ENCODE measurements at regions not wholly inside any gene's neighbourhood (a gene's known extent, or its start where the extent isn't known, plus 50 kb on each side); places are given as distances from the start of the nearest gene placed in this dataset.
"Not testable (repeated sequence)": the region's sequence is repeated elsewhere in the genome, so short reads cannot be mapped to it uniquely, and the experiment has no call there.

GRCh38 chr2:62654876-62655359, 50.6 kb upstream of the EHBP1 start:
- Mint-ChIP-seq H3K9me3 (no peaks in the 10 kb centered on the region), H3K4me1 (no peaks in the 10 kb centered on the region), H3K27me3 (peaks cover 3% of the 10 kb centered on the region), H3K4me3 (no peak overlapping the region), H3K36me3 (ENCODE audit: low read depth) (no peaks in the 10 kb centered on the region), H3K27ac (no peak overlapping the region)
- ChIA-PET CTCF (no interaction called here), POLR2A (no interaction called here)
- no peak for DNase-seq

- H3K9me3 Mint-ChIP-seq, result no peaks in the 10 kb centered on the region
- ChIA-PET CTCF (no interaction called here), POLR2A (no interaction called here)
- DNase-seq, result no peak
- H3K27me3 Mint-ChIP-seq, result peaks cover 3% of the 10 kb centered on the region
- no peak overlapping the region for H3K27ac Mint-ChIP-seq
- no peaks in the 10 kb centered on the region for H3K36me3 Mint-ChIP-seq (ENCODE audit: low read depth)
- no peaks in the 10 kb centered on the region for H3K4me1 Mint-ChIP-seq
- H3K4me3 Mint-ChIP-seq, result no peak overlapping the region
These were observed 51.1 kb upstream of the EHBP1 start for GRCh38 chr2:62654423-62654791.

GRCh38 chr2:62653582-62654422, 51.7 kb upstream of the EHBP1 start:
- no peaks in the 10 kb centered on the region for H3K4me1 Mint-ChIP-seq
- H3K36me3 Mint-ChIP-seq (ENCODE audit: low read depth), result no peaks in the 10 kb centered on the region
- no peak overlapping the region for H3K4me3 Mint-ChIP-seq
- ChIA-PET CTCF (no interaction called here), POLR2A (no interaction called here)
- no peak overlapping the region for H3K27ac Mint-ChIP-seq
- no peaks in the 10 kb centered on the region for H3K9me3 Mint-ChIP-seq
- no peak for DNase-seq
- H3K27me3 Mint-ChIP-seq, result peaks cover 3% of the 10 kb centered on the region

- H3K27ac Mint-ChIP-seq; H3K4me1 Mint-ChIP-seq; POLR2A ChIA-PET; H3K36me3 Mint-ChIP-seq (ENCODE audit: low read depth); H3K27me3 Mint-ChIP-seq; CTCF ChIA-PET; DNase-seq; H3K9me3 Mint-ChIP-seq; H3K4me3 Mint-ChIP-seq: not testable (repeated sequence)
These were observed 56.4 kb upstream of the EHBP1 start for GRCh38 chr2:62649087-62649486.

GRCh38 chr2:62643100-62643471, 62.4 kb upstream of the EHBP1 start:
- H3K27ac Mint-ChIP-seq, result no peak overlapping the region
- no peak for DNase-seq
- H3K4me1 Mint-ChIP-seq, result no peaks in the 10 kb centered on the region
- no peak overlapping the region for H3K4me3 Mint-ChIP-seq
- H3K27me3 Mint-ChIP-seq, result peaks cover 12% of the 10 kb centered on the region
- no peaks in the 10 kb centered on the region for H3K9me3 Mint-ChIP-seq
- no peaks in the 10 kb centered on the region for H3K36me3 Mint-ChIP-seq (ENCODE audit: low read depth)
- POLR2A ChIA-PET, result no interaction called here
- CTCF ChIA-PET, result interaction anchor here (0.5 kb wide), 1 partner anchor 24 kb away, joined by 3 read pairs; no protein-coding TSS in a partner anchor

DNA sequence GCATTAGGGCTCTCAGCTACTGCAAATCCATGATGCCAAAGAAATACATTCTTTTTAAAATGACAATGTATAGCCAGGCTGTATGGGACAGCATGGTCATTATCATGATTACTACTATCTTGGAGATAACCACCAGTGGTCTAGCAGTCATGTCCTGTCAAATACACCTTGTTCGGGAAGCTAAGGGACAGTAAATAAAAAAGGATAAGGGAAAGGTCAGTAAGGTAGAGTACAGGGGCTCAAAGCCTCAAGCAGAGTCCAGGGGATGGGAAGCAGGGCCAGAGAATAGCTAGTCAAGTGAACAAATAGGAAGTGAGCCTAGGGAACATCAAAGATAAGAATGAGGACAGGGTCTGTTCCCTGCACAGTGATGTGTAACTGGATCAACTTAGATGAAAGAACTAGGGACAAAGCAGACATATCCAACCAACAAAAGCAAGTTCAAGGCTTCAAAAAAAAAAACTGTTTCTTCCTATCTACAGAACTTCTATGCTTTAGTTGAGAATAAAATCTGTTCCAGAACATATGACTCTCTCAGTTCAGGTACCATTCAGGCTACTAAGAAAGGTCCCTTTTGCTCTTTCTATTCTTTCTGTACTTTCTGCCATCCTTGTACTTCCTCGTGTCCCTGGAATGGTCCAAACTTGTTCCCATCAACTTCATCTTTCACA, 62.9 kb upstream of the EHBP1 start:
- DNase-seq, result no peak
- POLR2A ChIA-PET, result no interaction called here
- CTCF ChIA-PET, result no interaction called here
- Mint-ChIP-seq H3K27ac (no peak overlapping the region), H3K9me3 (no peaks in the 10 kb centered on the region), H3K27me3 (peaks cover 12% of the 10 kb centered on the region), H3K4me3 (no peak overlapping the region), H3K36me3 (ENCODE audit: low read depth) (no peaks in the 10 kb centered on the region), H3K4me1 (no peaks in the 10 kb centered on the region)

DNA sequence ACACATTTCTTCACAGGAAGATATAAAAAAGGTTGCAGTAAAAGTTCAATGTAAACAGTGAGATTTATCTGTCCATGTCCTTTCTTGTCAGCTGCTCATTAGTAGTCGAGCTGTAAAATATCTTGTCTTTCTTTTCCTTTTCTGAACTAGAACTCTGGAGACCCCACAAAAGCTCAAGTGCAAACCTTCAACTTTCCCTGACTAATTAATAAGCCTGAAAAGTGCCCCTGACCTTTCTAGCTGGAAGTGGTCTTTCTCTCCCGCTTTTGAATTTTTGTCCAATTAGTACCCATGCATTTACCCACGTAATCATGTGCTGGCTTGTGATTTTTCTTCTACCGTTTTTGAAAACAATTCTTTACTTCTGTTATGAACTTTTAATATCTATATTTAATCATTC, 63.6 kb upstream of the EHBP1 start:
- H3K9me3 Mint-ChIP-seq, result no peaks in the 10 kb centered on the region
- no peak overlapping the region for H3K27ac Mint-ChIP-seq
- no peaks in the 10 kb centered on the region for H3K36me3 Mint-ChIP-seq (ENCODE audit: low read depth)
- no peak for DNase-seq
- ChIA-PET CTCF (no interaction called here), POLR2A (no interaction called here)
- H3K27me3 Mint-ChIP-seq, result peaks cover 12% of the 10 kb centered on the region
- no peaks in the 10 kb centered on the region for H3K4me1 Mint-ChIP-seq
- H3K4me3 Mint-ChIP-seq, result no peak overlapping the region

- Mint-ChIP-seq H3K27me3 (peaks cover 12% of the 10 kb centered on the region), H3K4me1 (no peaks in the 10 kb centered on the region), H3K4me3 (no peak overlapping the region), H3K9me3 (peaks cover 2% of the 10 kb centered on the region), H3K36me3 (ENCODE audit: low read depth) (no peaks in the 10 kb centered on the region), H3K27ac (no peak overlapping the region)
- ChIA-PET CTCF (no interaction called here), POLR2A (no interaction called here)
- no peak for DNase-seq
These were observed 64.1 kb upstream of the EHBP1 start for GRCh38 chr2:62641410-62641843.

- DNase-seq, result no peak
- no peak overlapping the region for H3K4me3 Mint-ChIP-seq
- peaks cover 3% of the 10 kb centered on the region for H3K27me3 Mint-ChIP-seq
- POLR2A ChIA-PET, result no interaction called here
- H3K27ac Mint-ChIP-seq, result no peak overlapping the region
- CTCF ChIA-PET, result no interaction called here
- no peaks in the 10 kb centered on the region for H3K36me3 Mint-ChIP-seq (ENCODE audit: low read depth)
- no peaks in the 10 kb centered on the region for H3K4me1 Mint-ChIP-seq
- H3K9me3 Mint-ChIP-seq, result peaks cover 6% of the 10 kb centered on the region
These were observed 74.1 kb upstream of the EHBP1 start for GRCh38 chr2:62631160-62632085.

DNA sequence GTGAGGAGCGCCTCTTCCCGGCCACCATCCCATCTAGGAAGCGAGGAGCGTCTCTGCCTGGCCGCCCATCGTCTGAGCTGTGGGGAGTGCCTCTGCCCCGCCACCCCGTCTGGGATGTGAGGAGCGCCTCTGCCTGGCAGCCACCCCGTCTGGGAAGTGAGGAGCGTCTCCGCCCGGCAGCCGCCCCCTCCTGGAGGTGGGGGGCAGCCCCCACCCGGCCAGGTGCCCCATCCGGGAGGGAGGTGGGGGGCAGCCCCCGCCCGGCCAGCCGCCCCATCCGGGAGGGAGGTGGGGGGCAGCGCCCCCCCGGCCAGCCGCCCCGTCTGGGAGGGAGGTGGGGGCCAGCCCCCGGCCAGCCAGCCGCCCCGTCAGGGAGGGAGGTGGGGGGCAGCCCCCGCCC, 75.3 kb upstream of the EHBP1 start:
- H3K27ac Mint-ChIP-seq; DNase-seq; H3K4me3 Mint-ChIP-seq; CTCF ChIA-PET; H3K9me3 Mint-ChIP-seq; H3K36me3 Mint-ChIP-seq (ENCODE audit: low read depth); POLR2A ChIA-PET; H3K27me3 Mint-ChIP-seq; H3K4me1 Mint-ChIP-seq: not testable (repeated sequence)

DNA sequence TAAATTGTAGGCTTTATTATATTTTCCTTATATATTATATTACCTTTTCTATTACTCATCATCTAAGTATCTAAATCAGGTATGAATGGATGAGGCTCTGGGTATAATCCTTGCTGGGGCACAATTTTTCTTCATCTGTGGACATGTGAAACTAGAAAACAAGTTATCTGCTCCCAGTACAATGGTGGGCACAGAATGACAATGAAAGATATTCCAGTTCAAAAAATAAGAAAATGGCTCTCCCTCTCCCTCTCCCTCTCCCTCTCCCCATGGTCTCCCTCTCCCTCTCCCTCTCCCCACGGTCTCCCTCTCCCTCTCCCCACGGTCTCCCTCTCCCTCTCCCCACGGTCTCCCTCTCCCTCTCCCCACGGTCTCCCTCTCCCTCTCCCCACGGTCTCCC, 76.2 kb upstream of the EHBP1 start:
- DNase-seq; CTCF ChIA-PET; H3K36me3 Mint-ChIP-seq (ENCODE audit: low read depth); H3K27me3 Mint-ChIP-seq; H3K4me3 Mint-ChIP-seq; POLR2A ChIA-PET; H3K27ac Mint-ChIP-seq; H3K4me1 Mint-ChIP-seq; H3K9me3 Mint-ChIP-seq: not testable (repeated sequence)

DNA sequence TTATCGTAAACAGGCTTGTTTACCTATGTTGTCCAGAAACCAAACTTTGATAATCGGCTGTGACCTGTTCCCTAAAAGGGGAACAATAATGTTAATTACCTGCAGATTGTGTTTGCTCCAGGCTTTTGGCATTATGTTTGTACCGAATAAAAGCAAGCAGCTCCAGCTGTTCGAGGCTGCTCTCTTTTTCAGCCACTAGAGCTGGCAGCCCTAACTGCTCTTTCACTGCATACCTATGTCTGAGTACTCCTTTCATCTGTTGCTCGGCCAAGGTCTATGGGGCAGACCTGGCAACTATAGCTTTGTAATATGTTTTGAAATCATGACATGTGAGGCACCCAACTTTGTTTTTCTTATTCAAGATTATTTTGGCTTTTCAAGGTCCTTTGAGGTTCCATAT, 77.8 kb upstream of the EHBP1 start:
- CTCF ChIA-PET, result no interaction called here
- no peak overlapping the region for H3K4me3 Mint-ChIP-seq

GRCh38 chr2:62624855-62625254, 80.7 kb upstream of the EHBP1 start:
- CTCF ChIA-PET, result no interaction called here
- peaks cover 7% of the 10 kb centered on the region for H3K27me3 Mint-ChIP-seq
- POLR2A ChIA-PET, result no interaction called here
- no peak overlapping the region for H3K27ac Mint-ChIP-seq
- DNase-seq, result no peak
- no peaks in the 10 kb centered on the region for H3K4me1 Mint-ChIP-seq
- H3K9me3 Mint-ChIP-seq, result no peaks in the 10 kb centered on the region
- no peaks in the 10 kb centered on the region for H3K36me3 Mint-ChIP-seq (ENCODE audit: low read depth)
- no peak overlapping the region for H3K4me3 Mint-ChIP-seq

More for the DNA sequence above, 77.8 kb upstream of the EHBP1 start:
- Mint-ChIP-seq H3K9me3 (peaks cover 3% of the 10 kb centered on the region), H3K4me1 (no peaks in the 10 kb centered on the region), H3K36me3 (ENCODE audit: low read depth) (no peaks in the 10 kb centered on the region), H3K27me3 (no peaks in the 10 kb centered on the region), H3K27ac (no peak overlapping the region)
- POLR2A ChIA-PET, result no interaction called here
- DNase-seq, result no peak
